ENCODE measurements at regions not wholly inside any gene's neighbourhood (a gene's known extent, or its start where the extent isn't known, plus 50 kb on each side); places are given as distances from the start of the nearest gene placed in this dataset.

DNA sequence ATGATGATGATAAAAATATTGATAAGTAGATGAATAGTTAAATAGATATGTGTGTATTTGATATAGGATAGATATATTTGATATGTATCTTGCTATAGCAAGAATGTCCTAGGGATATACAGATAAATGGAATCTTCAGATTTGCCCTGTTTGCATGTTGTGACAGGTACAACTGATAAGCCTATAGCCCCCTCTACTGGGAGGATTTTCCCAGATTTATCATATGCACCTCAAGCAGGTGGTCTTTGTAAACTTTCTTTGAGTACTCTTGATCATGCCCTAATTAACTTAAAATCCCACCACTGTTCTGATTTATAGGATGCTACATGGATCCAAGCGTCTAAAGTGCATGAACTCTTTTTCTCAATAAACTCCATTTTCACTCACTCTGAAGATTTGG is 1050.7 kb downstream of the SORCS3 start:
- TF ChIP-seq, protein P1, sequence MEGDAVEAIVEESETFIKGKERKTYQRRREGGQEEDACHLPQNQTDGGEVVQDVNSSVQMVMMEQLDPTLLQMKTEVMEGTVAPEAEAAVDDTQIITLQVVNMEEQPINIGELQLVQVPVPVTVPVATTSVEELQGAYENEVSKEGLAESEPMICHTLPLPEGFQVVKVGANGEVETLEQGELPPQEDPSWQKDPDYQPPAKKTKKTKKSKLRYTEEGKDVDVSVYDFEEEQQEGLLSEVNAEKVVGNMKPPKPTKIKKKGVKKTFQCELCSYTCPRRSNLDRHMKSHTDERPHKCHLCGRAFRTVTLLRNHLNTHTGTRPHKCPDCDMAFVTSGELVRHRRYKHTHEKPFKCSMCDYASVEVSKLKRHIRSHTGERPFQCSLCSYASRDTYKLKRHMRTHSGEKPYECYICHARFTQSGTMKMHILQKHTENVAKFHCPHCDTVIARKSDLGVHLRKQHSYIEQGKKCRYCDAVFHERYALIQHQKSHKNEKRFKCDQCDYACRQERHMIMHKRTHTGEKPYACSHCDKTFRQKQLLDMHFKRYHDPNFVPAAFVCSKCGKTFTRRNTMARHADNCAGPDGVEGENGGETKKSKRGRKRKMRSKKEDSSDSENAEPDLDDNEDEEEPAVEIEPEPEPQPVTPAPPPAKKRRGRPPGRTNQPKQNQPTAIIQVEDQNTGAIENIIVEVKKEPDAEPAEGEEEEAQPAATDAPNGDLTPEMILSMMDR (conservative IDR thresholded peaks at IDR 0.05; ENCODE audit: low read depth, low read length): peak; percentile 22; the same call in 1 of the 2 replicates
- TF ChIP-seq RAD21 (IDR thresholded peaks at IDR 0.05; ENCODE audit: low read length) (peak; percentile 47), FOS (IDR thresholded peaks at IDR 0.05; ENCODE audit: low read depth, low read length) (no peak), RCOR1 (IDR thresholded peaks at IDR 0.05; ENCODE audit: insufficient replicate concordance, low read length) (no peak), BHLHE40 (IDR thresholded peaks at IDR 0.05; ENCODE audit: low read depth, low read length) (no peak)
- in situ Hi-C loops (cut with MboI; ENCODE audit: low sequenced_read_pairs): no loop called here
- Histone ChIP-seq H2AFZ (replicated peaks; ENCODE audit: low read length, poor library complexity) (no peak overlapping the region), H4K8ac (ENCODE audit: low read depth in 2 of 2, low read length in 2 of 2) (no peak overlapping the region), H3K56ac (ENCODE audit: extremely low read depth, insufficient read depth, low read length) (no peak overlapping the region), H3K79me1 (ENCODE audit: low read depth in 1 of 2, low read length in 2 of 2) (no peaks in the 10 kb centered on the region), H3K9ac (ENCODE audit: low read depth, low read length) (no peak overlapping the region), H4K20me1 (ENCODE audit: insufficient read depth, low read length) (no peaks in the 10 kb centered on the region), H3K9me3 (ENCODE audit: control insufficient read depth, insufficient read depth, low read length) (no peaks in the 10 kb centered on the region), H3K23ac (ENCODE audit: low read depth, low read length) (no peak overlapping the region), H3K27me3 (ENCODE audit: control insufficient read depth, insufficient read depth, low read length) (no peaks in the 10 kb centered on the region), H4K5ac (ENCODE audit: low read depth, low read length) (no peak overlapping the region), H2BK20ac (ENCODE audit: low read depth, low read length) (no peak overlapping the region), H3K4me2 (ENCODE audit: low read depth, low read length) (no peak overlapping the region), H3K4me3 (ENCODE audit: insufficient read depth, low read depth, low read length) (no peak overlapping the region), H3K36me3 (ENCODE audit: control insufficient read depth, insufficient read depth, low read length) (no peaks in the 10 kb centered on the region), H3K9me1 (ENCODE audit: insufficient read depth, low read length) (no peaks in the 10 kb centered on the region), H3K18ac (ENCODE audit: low read depth, low read length) (no peak overlapping the region), H3K4me1 (ENCODE audit: control insufficient read depth, insufficient read depth, low read length) (no peaks in the 10 kb centered on the region), H3K14ac (replicated peaks; ENCODE audit: low read depth, low read length) (no peak overlapping the region), H3K27ac (ENCODE audit: insufficient read depth, low read length) (no peak overlapping the region), H4K91ac (ENCODE audit: insufficient read depth, low read depth, low read length) (no peak overlapping the region), H2AK9ac (replicated peaks; ENCODE audit: low read depth, low read length, poor library complexity) (no peak overlapping the region), H2BK5ac (ENCODE audit: low read depth, low read length, poor library complexity, severe bottlenecking) (no peak overlapping the region), H2AK5ac (ENCODE audit: low read depth, low read length) (no peak overlapping the region), H2BK120ac (ENCODE audit: low read depth, low read length) (no peak overlapping the region), H2BK15ac (ENCODE audit: low read depth, low read length) (no peak overlapping the region), H3K4ac (ENCODE audit: low read depth, low read length) (no peak overlapping the region)
- dilution Hi-C loops (cut with HindIII; ENCODE audit: low sequenced_read_pairs, unreplicated experiment): no loop called here
- ATAC-seq (ENCODE audit: low read depth) (no peak), DNase-seq (no peak)
- ChIA-PET POLR2A (ENCODE audit: unreplicated experiment) (no interaction called here), CTCF (no interaction called here)
- 20% methylated on average over 1 of the region's 1 CpG; no CpG with 5 or more reads in 1 of the 2 experiments for WGBS, 2 experiments (ENCODE audit: extremely low coverage in 2 of 2, insufficient read length in 1 of 2)
- intact Hi-C loops (cut with micrococcal nuclease): no loop called here
- no TSS peak for BruUV-seq (replicated peaks)
